ENCODE measurements at regions not wholly inside any gene's neighbourhood (a gene's known extent, or its start where the extent isn't known, plus 50 kb on each side); places are given as distances from the start of the nearest gene placed in this dataset.

DNA sequence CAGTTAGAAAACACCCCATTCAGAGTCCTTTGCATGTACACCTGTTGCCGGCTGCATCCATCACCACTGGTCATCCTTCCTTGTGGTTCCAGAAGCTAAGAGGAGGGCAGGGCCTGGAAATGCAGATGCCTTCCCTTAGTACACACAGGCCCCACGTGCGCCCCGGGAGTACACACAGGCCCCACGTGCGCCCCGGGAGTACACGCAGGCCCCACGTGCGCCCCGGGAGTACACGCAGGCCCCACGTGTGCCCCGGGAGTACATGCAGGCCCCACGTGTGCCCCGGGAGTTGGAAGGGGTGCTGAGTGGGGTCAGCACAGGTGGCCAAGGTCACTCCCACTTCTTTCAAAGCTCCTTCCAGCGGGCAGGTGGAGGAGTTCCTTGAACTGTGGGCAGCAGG is 1141.9 kb downstream of the BRD1 start:
- DNase-seq, result no peak

DNA sequence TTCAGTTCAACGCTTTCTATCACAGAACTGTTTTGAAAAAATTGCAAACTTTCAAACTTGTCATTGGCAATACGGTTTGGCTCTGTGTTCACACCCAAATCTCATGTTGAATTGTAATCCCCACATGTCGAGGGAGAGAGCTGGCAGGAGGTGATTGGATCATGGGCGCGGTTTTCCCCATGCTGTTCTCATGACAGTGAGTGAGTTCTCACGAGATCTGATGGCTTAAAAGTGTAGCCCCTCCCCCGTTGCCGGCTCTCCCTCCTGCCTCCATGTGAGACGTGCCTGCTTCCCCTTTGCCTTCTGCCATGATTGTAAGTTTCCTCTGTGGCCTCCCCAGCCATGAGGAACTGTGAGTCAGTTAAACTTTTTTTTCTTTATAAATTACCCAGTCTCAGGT is 1144.0 kb downstream of the BRD1 start:
- DNase-seq, result no peak

DNA sequence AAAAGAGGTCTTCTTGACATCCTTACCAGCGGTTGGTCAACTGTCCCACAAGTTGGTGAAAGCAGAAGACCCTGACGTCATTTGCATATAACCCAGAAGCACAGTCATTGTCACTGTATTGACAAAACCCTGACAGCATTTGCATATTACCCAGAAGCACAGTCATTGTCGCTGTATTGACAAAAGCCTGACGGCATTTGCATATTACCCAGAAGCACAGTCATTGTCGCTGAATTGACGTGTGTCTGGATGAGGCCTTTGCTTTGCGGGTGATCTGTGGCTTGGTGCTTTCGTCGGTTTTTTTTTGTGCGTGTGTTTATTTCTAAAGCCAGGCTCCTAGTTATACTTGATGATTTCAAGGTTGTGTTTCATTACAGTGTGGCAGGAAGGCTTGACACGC is 1145.2 kb downstream of the BRD1 start:
- DNase-seq, result no peak

DNA sequence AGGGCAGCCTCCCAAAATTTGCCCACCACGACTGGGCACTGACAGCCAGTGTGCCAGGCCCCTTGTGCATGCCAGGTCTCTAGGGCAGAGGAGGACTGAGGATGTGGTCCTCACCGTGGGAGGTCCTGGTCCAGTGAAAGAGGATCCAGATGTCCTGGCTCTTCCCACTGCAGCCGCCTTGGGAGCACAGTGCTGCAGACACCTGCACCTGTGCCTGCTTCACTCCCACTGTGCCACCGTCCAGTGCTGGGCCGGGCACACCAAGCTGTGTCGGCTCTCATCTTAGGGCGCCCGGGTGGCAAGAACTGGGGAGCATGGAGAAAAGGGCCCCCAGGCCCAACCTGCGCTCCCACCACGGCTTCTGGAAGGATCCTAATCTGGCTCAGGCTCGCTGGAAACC is 1147.1 kb downstream of the BRD1 start:
- DNase-seq, result no peak

DNA sequence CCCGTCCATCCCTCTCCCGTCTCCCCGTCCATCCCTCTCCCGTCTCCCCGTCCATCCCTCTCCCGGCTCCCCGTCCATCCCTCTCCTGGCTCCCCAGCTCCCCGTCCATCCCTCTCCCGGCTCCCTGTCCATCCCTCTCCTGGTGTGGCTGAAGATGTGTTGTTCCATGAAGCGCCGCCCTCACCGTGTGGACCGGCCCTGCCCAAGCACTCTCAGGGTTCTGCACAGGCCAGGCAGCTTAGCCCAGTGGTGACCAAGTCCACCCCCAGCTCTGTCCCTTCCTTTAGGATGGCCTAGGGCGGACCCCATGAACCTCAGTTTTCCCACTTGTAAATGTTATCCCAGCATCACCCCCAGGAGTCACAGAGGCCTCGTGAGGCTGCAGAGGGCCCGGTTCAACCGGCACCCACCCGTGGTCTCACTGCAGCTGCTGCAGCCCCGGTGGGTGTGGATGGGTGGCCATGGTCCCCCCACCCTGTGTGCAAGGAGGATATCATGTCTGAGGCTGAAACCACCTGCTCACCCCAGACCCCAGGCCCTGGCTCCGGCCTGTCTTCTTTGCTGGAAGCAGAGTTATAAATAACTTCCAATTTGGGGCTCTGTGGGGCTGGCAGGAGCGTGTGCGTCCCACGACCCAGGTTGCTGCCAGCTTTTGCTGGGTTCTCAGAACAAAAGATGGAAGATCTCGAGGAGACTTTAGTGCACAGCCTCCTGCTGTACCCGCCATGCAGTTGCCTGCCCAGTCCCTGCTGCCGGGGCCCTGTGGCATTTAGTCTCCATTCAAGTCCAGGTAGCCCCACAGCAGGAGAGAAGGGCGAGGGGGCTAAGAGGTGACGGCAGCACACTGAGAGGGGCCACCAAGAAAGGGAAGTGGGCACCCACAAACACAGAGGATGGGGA is 1147.8 kb downstream of the BRD1 start:
- no peak for DNase-seq

DNA sequence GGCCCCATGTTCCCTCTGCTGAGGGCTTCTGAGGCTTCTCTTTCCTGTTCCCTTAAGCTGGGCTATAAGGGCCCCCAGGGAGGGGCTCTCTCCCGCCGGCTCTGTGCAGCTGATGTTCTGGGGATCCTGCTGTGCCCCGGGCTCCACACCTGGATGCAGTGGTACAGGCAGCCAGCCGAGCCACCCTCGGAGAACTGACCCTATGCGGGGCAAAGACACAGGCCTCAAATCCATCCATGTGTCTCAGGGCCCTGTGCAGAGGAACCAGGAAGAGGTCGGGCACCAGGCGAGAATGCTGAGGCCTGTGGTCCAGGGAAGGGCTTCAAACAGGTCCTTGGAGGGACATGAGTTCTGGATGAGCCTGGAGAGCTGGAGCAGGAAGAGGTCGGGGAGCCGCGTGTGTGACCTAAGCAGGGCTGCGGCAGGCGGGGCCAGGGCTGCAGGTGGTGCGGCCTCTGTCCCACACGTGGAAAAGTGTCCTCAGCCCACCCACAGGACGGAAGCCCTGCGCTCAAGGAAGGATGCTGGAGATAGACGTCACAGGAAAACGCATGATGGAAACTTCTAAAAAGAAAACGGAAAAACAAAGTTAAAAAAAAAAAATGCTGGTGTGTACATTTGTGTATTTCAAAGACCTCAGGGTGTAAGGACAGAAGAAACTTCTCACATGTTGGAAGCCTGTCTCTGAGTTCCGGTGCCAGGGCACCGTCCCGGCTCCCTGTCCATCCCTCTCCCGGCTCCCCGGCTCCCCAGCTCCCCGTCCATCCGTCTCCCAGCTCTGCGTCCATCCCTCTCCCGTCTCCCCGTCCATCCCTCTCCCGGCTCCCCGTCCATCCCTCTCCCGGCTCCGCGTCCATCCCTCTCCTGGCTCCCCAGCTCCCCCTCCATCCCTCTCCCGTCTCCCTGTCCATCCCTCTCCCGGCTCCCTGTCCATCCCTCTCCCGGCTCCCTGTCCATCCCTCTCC is 1149.2 kb downstream of the BRD1 start:
- no peak for DNase-seq

DNA sequence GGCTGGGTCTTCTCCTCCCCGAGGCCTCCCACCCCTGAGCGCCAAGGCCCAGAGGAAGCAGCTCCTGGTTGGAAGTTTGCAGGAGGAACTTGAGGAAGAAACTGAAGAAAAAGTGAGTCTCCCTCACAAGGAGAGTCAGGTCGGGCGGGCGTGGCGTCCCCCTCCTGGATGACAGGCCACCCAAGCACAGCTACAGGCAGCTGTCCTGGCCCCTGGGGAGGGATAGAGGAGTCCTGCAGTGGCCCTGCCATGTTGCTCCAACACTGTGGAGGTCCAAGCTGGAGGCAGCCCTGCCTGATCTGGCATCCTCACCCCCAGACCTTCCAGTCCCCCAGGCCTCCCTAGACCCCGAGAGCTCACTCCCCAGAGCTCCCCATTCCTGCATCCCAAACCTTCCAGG is 1150.1 kb downstream of the BRD1 start:
- DNase-seq, result no peak

DNA sequence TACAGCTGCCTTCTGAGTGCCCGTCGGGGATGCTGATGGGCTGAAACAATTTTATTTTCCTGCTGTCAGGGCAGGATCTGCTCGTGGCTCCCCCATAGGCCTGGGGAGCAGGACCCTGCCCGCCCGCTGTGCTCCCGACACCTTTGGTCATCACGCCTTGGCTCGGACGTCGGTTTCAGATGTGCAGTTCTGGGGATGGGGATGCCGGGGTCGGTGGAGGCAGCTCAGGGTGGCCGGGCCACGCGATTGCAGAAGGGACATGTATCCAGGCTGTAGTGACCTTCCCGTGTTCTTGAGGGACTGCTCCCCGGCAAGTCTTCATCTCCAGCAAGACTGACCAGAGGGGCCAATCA is 1150.5 kb downstream of the BRD1 start:
- DNase-seq, result no peak

DNA sequence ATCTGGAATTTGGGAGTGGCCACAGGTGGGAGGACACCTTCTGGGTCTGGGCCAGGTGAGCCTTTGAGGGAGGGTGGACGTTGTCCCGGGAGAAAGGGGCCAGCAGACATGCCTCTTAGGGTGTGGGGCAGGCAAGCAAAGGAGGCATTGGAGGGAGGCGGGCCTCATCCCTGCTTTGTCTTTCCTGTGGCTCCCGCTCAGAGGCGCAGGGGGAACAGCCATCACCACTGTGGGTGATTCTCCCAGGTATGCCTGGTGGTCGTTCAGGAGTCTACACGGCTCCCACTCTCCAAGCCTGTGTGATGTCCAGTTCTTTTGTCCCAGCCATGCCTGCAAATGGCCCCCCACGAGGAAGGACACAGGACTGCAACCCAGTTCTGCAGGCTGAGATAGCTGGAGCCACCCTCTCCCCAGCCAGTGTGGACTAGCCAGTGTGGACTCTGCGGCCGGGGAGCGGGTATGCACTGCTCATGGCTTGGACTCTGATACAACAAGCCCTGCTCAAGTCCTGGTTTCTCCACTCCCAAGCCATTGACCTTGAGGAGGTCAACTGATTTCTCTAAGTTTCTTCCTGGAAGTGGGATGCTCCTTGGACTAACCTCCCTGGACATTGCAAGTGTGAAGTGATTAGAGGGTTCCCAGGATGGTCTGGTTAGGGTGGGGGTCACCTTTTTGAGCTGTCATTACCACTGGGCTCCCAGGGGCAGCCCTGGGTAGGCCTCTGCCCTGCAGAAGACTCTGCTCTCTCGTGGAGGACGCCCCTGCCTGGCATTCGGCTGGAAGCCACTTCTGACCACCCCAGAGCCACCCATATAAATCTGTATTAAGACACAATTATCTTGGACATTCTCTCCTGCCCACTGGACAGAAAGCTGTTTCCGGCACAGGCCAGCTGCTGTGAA is 1151.2 kb downstream of the BRD1 start:
- DNase-seq, result no peak

DNA sequence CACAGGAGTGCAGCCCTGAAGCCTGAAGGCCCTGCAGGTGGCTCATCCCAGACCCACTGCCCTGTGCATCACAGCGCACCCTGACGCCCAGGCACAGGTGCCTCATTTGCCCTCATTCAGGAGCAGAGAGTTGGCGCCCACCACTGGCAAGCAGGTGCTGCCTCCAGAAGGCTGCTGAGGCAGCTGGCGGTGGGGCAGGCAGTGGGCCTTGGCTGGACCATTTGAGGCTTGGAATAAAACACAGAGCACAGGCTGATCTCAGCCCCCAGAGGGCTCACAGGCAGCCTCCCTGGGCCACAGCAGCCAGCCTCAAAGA is 1151.9 kb downstream of the BRD1 start:
- DNase-seq, result no peak

DNA sequence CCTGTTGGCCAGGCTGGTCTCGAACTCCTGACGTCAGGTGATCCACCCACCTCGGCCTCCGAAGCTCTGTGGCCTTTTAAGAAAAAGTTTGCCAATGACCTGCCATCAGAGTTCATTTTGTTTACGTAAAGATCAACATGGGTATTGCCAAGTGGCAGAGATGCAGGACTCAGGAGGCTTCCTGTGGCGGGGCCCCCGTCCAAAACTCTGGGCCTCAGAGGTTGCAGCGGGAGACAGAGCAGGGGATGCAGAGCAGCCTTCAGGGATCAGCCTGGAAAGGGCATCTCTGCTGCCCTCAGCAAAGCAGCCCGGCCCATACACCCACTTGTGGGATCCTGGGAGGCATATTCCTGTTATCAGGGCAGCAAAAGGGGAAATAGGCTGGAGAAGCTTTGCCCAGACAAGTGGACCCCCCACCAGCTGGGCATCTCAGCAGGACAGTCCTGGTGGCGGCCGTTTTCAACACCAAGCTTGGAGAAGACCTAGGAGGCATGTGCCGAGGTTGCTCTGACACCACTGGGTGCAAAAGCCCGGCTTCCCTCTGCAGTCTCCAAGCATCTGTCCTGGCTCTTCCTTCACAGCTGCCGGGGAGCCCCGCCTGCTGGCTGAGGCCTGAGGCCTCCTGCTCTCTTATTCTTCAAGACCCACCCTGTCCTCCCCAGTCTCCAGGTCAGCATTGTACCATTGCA is 1152.4 kb downstream of the BRD1 start:
- DNase-seq, result no peak

DNA sequence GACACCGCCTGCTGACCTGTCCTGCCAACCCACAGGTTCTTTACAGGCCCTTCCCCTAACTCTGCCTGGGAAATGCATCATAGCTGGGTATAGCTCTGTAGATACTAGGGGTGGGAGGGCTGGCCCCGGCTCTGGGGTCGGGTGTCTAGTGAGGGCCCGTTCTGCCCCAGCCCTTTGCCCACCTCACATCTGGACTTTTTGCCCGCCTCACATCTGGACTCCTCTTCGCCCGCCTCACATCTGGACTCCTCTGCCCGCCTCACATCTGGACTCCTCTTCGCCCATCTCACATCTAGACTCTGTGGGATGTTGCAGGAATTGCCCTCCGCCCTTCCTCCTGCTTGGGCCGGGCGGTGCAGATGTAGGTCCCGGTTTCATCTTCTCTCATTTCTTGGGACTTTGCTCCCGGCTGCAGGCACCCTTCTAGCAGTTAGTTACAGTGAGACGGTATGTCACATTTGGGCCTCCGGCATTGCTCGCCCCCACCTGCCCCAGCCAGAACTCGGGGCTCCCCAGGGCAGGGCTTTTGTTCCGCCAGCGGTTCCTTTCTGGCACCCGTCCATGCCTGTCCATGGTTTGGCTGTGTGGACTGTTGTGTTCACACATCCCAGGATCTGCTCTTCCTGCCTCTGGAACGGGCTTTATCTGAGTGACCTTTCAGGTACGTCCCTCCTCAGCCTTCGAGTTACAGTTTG is 1153.7 kb downstream of the BRD1 start:
- no peak for DNase-seq

DNA sequence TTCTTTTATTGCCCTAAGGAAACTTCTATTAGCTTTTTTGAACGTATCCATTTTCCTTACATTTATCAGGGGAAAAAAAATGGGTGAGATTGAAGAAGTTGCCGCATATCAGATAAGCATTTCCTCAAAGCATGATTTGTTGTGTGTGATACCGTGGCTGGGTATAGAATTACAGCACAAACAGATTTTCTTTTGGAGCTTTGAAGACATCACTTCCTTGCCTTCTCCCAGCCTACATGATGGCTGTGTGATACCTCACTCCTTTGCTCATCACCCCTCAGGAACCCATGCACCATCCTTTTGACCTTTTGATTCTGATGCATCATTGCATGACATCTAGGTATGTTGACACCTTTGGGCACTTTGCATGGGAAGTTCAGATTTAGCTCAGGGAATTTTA is 1155.3 kb downstream of the BRD1 start:
- DNase-seq, result no peak

DNA sequence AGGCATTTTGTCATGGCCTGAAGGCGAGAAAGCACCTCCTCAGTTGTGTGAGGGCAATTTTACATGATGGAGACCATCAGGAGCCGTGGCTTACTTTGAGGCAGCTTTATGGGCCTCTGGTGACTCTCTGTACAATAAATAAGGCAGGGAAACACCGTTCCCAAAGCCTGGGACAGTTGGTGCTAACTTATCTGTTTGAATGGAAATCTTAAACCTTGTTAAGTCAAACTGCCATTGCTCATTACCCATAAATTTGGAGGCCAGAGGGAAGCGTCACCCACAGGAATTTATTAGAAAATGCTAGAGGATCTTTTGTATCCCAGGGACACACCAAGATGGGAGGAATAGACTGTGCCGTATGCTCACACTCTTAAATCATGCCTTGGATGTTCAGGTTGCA is 1156.9 kb downstream of the BRD1 start:
- DNase-seq, result no peak

DNA sequence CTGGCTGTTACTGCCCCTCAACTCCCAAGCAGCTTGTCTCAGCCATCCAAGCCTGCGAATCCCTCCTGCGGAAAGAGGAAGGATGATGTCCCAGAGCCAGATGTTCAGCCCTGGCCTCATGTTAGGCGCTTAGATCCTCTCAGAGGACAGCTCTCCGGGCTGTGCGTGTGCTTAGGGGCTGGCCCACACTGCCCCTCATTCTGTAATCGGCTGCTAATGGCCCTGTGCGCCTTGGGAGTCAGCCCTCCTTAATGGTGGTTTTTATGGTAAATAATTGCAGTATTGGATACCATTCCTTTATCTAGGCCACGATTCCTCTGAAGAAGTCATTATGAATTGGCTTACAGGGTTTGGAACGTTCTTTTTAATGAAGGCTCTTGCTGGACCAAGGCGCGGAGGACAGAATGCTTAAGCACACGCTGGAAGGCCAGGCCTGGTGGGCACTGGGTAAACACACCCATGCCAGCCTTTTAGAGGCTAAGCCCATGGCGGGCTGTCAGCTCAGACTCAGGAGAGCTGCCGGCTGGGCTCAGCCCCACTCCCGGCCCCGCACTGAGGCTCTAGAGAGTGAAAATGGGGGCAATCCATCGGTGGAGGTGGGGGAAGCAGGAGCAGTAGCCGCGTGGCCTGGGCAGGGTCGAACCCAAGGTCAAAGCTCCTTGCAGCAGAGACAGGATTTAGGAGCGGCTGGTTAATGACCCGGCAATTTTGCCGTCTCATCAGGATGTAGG is 1157.5 kb downstream of the BRD1 start:
- no peak for DNase-seq

DNA sequence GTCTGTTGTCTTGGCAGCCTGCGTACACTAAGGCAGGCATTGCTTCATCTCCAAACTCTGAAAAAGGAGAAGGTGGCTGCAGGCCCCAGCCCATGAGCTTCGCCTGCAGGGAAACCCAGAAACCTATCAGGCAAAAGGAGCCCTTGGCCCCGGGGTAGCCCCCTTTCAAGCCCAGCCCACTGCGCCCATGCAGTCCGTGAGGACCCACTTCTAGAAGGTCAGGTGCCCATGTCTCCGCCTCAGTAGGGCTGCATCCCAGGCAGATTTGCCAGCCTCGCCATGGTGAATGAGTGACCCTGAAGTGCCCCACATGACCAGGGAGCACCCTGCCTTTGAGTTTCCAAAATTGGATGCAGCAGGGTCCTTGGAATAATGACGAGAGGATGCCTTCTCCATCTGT is 1158.4 kb downstream of the BRD1 start:
- DNase-seq, result no peak

DNA sequence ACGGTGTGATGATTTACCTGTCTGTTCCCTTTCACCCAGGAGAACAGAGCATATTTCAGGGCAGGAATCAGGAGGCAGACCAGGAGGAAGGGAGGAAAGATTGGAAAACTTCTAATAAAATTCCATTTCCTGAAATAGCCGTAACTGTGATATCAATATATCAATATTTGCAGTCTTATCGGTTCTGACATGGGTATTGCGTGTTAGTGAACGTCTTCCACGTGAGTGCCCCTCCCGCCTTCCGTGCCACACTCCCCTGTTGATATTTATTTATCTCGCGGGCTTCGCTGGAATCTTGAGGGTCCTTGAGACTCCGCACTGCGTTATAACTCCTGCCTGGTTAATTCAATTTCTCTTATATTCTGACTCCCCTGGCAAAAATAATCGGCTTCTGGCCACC is 1160.4 kb downstream of the BRD1 start:
- no peak for DNase-seq

DNA sequence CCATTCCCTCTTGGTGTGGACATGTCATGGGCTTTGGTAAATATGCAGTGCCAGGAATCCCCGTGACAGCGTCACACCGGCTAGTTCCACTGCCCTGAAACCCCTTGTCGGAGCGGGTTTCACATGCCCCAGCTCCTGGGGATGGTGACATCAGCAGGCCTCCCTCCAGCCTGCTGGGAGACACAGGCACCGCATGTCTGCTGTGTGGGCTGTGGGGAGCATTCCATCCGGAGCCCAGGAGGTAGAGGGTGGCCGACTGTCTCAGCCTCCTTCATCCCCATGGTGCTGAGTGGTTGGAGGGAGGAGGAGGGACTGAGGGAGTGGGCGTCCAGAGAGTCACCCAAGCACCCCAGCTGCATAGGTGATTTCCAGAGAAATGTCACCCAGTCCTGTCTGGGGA is 1161.1 kb downstream of the BRD1 start:
- no peak for DNase-seq

DNA sequence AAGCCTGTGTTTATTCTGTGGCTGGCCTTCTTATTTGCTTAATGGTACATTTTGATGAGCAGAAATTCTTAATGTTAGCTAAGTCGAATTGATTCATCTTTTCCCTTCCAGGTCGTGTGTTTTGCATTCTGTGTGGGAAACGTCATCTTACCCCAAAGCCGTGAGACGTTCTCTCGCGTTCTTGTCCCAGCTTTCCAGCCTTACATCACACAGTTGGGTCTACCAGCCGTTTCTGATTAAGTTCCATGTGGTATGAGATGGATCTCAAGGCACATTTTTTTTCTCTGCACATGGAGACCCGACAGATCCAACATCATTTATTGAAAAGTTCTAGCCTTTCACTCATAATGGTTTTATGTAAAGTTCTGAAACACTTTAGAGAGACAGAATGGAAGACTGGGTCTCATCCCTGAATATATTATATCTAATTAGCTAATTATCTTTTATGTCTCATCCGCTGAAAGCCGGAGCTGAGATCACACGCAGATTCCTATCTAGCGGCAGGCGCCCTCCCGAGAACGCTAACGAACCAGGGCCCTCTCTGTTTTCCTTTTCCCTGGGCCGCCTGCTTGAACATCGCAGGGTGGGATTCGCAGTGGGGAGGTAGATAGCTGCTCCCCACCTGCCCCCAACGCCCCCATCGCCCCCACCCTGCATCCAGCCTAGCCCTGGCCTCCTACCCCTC is 1162.2 kb downstream of the BRD1 start:
- no peak for DNase-seq

DNA sequence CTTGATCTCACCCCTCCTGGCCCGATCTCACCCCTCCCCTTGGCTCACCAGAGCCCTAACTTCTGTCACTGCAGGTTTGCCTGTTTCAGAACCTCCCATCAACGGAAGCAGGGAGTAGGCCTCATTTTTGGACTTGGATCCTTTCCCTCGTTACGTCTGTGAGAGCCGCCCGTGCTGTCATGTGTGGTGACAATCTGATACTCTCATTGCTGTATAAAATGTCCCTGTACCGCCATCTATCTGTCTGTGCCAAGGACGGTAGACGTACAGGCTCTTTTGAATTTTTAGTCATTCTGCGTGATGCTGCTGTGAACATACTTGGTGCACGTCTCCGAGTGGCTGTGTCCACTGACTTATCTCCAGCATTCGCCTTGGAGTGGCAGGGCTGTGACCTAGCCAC is 1163.1 kb downstream of the BRD1 start:
- DNase-seq, result no peak

DNA sequence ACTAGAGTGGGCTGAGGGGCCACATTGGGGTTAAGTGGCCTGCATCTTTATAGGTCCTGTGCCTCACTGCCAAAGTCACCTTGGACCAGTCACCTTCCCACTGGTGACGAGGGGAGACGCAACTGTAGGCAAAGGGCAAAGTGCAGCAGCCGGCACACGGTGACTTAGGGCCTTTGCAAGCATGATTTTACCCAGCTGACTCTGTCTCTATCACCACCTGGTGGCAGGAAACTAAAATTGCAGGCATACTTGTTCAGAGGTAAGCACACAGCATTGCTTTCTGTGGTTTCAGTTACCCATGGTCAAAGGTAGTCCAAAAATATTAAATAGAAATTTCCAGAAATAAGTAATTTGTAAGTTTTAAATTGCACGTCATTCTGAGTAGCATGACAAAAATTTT is 1164.4 kb downstream of the BRD1 start:
- DNase-seq, result no peak

Measured in EL (cell line).